ENCODE measurements at regions not wholly inside any gene's neighbourhood (a gene's known extent, or its start where the extent isn't known, plus 50 kb on each side); places are given as distances from the start of the nearest gene placed in this dataset.

DNA sequence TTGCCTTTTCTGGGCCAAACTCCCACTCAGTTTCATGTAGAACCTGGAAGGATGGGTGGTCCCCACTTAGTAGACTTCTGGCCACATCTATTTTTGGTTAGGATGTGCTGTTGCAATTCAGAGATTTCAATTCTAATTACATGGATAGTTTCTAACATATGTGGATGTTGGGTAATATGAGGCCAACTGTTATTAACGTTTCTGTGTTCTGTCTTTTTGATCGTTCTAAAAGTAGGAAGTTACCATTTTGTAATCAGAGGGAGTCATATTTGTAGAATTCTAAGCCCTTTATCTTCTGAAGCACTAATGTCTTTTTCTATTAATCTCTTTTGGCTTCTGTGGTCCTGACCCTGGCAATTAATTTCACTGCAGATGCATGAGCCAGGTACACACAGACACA lies 141.6 kb upstream of the SPEF2 start:
- TF ChIP-seq, protein P1, sequence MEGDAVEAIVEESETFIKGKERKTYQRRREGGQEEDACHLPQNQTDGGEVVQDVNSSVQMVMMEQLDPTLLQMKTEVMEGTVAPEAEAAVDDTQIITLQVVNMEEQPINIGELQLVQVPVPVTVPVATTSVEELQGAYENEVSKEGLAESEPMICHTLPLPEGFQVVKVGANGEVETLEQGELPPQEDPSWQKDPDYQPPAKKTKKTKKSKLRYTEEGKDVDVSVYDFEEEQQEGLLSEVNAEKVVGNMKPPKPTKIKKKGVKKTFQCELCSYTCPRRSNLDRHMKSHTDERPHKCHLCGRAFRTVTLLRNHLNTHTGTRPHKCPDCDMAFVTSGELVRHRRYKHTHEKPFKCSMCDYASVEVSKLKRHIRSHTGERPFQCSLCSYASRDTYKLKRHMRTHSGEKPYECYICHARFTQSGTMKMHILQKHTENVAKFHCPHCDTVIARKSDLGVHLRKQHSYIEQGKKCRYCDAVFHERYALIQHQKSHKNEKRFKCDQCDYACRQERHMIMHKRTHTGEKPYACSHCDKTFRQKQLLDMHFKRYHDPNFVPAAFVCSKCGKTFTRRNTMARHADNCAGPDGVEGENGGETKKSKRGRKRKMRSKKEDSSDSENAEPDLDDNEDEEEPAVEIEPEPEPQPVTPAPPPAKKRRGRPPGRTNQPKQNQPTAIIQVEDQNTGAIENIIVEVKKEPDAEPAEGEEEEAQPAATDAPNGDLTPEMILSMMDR (IDR thresholded peaks at IDR 0.05), result no peak
- TF ChIP-seq POLR2A (IDR thresholded peaks at IDR 0.05), result no peak
- TF ChIP-seq EP300 (IDR thresholded peaks at IDR 0.05), result no peak

All from tibial nerve (tissue), 4 donors.